Sigmoid colon (tissue), 4 donors: ENCODE measurements at regions not wholly inside any gene's neighbourhood (a gene's known extent, or its start where the extent isn't known, plus 50 kb on each side); places are given as distances from the start of the nearest gene placed in this dataset.

Experiments
- CTCF ChIP-seq, 4 experiments: fragments of 450-650 bp in 3 of 4; fragments of 200-600 bp in 1 of 4; IDR thresholded peaks; one replicate each; pipeline ENCODE4 v1.5.1; 2016 to 2019; ENCODE audit warnings: antibody characterized with exemption in 4 of 4, mild to moderate bottlenecking in 3 of 4, moderate library complexity in 2 of 4
- EP300 ChIP-seq, 4 donors: sonication (generic); formaldehyde crosslinking; IDR thresholded peaks; one replicate each; pipeline ENCODE4 v1.6.1; 2017; ENCODE audit warnings: antibody characterized with exemption in 4 of 4
- POLR2A ChIP-seq, 2 donors: fragments of 450-650 bp; IDR thresholded peaks; one replicate each; pipeline ENCODE4 v1.6.1; 2016; ENCODE audit warnings: antibody characterized with exemption in 2 of 2, mild to moderate bottlenecking in 2 of 2, moderate library complexity in 2 of 2
- POLR2AphosphoS5 ChIP-seq, 4 donors: sonication (generic); formaldehyde crosslinking; IDR thresholded peaks; one replicate each; pipeline ENCODE4 v1.6.1; 2017; ENCODE audit warnings: antibody characterized with exemption in 4 of 4

- TF ChIP-seq POLR2AphosphoS5 (IDR thresholded peaks at IDR 0.05) = no peak
- TF ChIP-seq CTCF (IDR thresholded peaks at IDR 0.05) = no peak
- no peak for TF ChIP-seq EP300 (IDR thresholded peaks at IDR 0.05)
- no peak for TF ChIP-seq POLR2A (IDR thresholded peaks at IDR 0.05)
These were observed 93.9 kb upstream of the CSF3R start for GRCh38 chr1:36576551-36577110.
